ENCODE measurements at regions not wholly inside any gene's neighbourhood (a gene's known extent, or its start where the extent isn't known, plus 50 kb on each side); places are given as distances from the start of the nearest gene placed in this dataset.

DNA sequence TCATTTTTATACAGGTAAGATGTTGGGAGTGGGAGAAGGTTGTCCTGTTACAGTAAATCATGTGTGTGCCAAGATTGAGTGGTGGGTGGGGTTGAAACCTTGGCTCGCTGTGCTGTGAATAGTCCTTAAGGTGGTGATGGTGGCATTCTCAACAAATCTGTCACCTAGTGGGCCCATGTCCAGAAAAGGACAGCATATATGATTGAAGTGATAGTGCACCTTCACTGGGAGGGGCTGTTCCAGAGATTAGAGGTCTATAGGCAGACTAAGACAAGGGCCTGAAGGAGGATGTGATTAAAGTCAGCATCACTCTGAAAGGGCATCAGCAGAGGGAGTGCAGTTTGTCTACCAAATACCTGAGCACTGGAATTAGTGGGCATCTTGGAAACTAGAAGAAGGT, 374.2 kb upstream of the C2CD4B start:
- TF ChIP-seq, protein P1, sequence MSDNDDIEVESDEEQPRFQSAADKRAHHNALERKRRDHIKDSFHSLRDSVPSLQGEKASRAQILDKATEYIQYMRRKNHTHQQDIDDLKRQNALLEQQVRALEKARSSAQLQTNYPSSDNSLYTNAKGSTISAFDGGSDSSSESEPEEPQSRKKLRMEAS (IDR thresholded peaks at IDR 0.05) = no peak
- TF ChIP-seq, protein P2, sequence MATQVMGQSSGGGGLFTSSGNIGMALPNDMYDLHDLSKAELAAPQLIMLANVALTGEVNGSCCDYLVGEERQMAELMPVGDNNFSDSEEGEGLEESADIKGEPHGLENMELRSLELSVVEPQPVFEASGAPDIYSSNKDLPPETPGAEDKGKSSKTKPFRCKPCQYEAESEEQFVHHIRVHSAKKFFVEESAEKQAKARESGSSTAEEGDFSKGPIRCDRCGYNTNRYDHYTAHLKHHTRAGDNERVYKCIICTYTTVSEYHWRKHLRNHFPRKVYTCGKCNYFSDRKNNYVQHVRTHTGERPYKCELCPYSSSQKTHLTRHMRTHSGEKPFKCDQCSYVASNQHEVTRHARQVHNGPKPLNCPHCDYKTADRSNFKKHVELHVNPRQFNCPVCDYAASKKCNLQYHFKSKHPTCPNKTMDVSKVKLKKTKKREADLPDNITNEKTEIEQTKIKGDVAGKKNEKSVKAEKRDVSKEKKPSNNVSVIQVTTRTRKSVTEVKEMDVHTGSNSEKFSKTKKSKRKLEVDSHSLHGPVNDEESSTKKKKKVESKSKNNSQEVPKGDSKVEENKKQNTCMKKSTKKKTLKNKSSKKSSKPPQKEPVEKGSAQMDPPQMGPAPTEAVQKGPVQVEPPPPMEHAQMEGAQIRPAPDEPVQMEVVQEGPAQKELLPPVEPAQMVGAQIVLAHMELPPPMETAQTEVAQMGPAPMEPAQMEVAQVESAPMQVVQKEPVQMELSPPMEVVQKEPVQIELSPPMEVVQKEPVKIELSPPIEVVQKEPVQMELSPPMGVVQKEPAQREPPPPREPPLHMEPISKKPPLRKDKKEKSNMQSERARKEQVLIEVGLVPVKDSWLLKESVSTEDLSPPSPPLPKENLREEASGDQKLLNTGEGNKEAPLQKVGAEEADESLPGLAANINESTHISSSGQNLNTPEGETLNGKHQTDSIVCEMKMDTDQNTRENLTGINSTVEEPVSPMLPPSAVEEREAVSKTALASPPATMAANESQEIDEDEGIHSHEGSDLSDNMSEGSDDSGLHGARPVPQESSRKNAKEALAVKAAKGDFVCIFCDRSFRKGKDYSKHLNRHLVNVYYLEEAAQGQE (IDR thresholded peaks at IDR 0.05; ENCODE audit: low read depth) = no peak
- TF ChIP-seq EP300 (IDR thresholded peaks at IDR 0.05; ENCODE audit: borderline replicate concordance) (no peak), TEAD4 (IDR thresholded peaks at IDR 0.05) (no peak), FOXM1 (IDR thresholded peaks at IDR 0.05; ENCODE audit: borderline replicate concordance, low read depth) (no peak), NFIC (IDR thresholded peaks at IDR 0.05) (no peak), RAD21 (IDR thresholded peaks at IDR 0.05; ENCODE audit: low read depth) (no peak), CREB1 (IDR thresholded peaks at IDR 0.05; ENCODE audit: low read depth) (no peak), EGR1 (IDR thresholded peaks at IDR 0.05) (no peak), YY1 (IDR thresholded peaks at IDR 0.05; ENCODE audit: low read depth) (no peak), TAF1 (IDR thresholded peaks at IDR 0.05; ENCODE audit: low read depth) (no peak), CEBPB (IDR thresholded peaks at IDR 0.05) (no peak), TCF12 (IDR thresholded peaks at IDR 0.05; ENCODE audit: low read depth) (no peak)
- TF ChIP-seq, protein P3, sequence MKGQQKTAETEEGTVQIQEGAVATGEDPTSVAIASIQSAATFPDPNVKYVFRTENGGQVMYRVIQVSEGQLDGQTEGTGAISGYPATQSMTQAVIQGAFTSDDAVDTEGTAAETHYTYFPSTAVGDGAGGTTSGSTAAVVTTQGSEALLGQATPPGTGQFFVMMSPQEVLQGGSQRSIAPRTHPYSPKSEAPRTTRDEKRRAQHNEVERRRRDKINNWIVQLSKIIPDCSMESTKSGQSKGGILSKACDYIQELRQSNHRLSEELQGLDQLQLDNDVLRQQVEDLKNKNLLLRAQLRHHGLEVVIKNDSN (IDR thresholded peaks at IDR 0.05) = no peak
